Renal pelvis (tissue), 1 donor: ENCODE measurements at regions not wholly inside any gene's neighbourhood (a gene's known extent, or its start where the extent isn't known, plus 50 kb on each side); places are given as distances from the start of the nearest gene placed in this dataset.
"Not testable (repeated sequence)": the region's sequence is repeated elsewhere in the genome, so short reads cannot be mapped to it uniquely, and the experiment has no call there.

Experiments used
- DNase-seq: peaks from one replicate; pipeline ENCODE4 v3.0.0-alpha.2; 2013

- no peak for DNase-seq
Measured at GRCh38 chr3:72082186-72082715, 297.3 kb upstream of the PROK2 start.

GRCh38 chr3:72081471-72082185, 296.7 kb upstream of the PROK2 start:
- no peak for DNase-seq

- no peak for DNase-seq
Measured at GRCh38 chr3:72080800-72081199, 295.9 kb upstream of the PROK2 start.

- DNase-seq, result no peak
Measured at GRCh38 chr3:72080095-72080494, 295.1 kb upstream of the PROK2 start.

GRCh38 chr3:72079369-72079872, 294.5 kb upstream of the PROK2 start:
- DNase-seq, result no peak

- DNase-seq, result no peak
Measured at GRCh38 chr3:72078676-72079368, 293.9 kb upstream of the PROK2 start.

GRCh38 chr3:72077473-72078259, 292.7 kb upstream of the PROK2 start:
- DNase-seq, result no peak

GRCh38 chr3:72075848-72076247, 290.9 kb upstream of the PROK2 start:
- DNase-seq, result not testable (repeated sequence)

- DNase-seq, result no peak
Measured at GRCh38 chr3:72071624-72072023, 286.7 kb upstream of the PROK2 start.

- no peak for DNase-seq
Measured at GRCh38 chr3:72070005-72070404, 285.1 kb upstream of the PROK2 start.

- no peak for DNase-seq
Measured at GRCh38 chr3:72069543-72069942, 284.6 kb upstream of the PROK2 start.

GRCh38 chr3:72068621-72069020, 283.7 kb upstream of the PROK2 start:
- DNase-seq, result no peak

- DNase-seq, result no peak
Measured at GRCh38 chr3:72067721-72068120, 282.8 kb upstream of the PROK2 start.

GRCh38 chr3:72065872-72066641, 281.1 kb upstream of the PROK2 start:
- DNase-seq, result no peak

- no peak for DNase-seq
Measured at GRCh38 chr3:72065236-72065635, 280.3 kb upstream of the PROK2 start.

GRCh38 chr3:72064727-72065126, 279.8 kb upstream of the PROK2 start:
- DNase-seq, result not testable (repeated sequence)

- DNase-seq, result no peak
Measured at GRCh38 chr3:72062017-72062416, 277.1 kb upstream of the PROK2 start.

- DNase-seq, result no peak
Measured at GRCh38 chr3:72060447-72061034, 275.6 kb upstream of the PROK2 start.

- DNase-seq, result no peak
Measured at GRCh38 chr3:72058493-72059081, 273.6 kb upstream of the PROK2 start.

- no peak for DNase-seq
Measured at GRCh38 chr3:72055436-72055835, 270.5 kb upstream of the PROK2 start.

GRCh38 chr3:72054976-72055375, 270.0 kb upstream of the PROK2 start:
- no peak for DNase-seq
